ENCODE measurements at regions not wholly inside any gene's neighbourhood (a gene's known extent, or its start where the extent isn't known, plus 50 kb on each side); places are given as distances from the start of the nearest gene placed in this dataset.

DNA sequence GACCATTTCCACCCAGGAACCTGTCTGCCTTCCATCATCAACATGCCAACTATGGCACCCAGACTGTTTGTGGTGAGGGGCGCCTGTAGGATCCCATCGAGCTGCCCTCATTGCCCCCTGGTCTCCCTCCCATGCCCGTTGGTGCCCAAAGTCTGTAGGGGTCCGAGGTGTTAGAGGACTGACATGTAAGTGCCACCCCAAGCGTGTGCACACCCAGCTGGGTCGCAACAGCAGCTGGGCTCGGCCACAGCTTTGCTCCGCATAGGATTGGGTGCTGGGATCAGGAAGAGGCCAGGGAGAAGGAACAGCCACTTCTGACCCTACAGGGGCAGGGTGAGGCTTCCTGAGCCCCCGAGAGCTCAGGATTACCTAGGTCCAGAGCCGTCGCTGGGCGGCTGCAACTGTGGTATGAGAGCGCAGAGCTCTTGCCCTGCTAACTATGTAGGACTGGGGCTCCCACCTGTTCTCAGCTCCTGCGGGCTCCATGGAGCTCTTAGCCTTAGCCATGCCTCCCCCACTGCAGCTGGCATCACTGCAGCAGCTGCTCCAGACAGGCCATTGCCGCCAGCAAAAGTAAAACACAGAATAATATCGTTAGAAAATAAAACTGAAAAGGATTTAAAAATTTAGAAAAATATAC lies 1160.3 kb downstream of the FSTL5 start:
- TF ChIP-seq EP300 (IDR thresholded peaks at IDR 0.05; ENCODE audit: borderline replicate concordance in 1 of 2, control insufficient read depth in 1 of 2, low read depth in 2 of 2, low read length in 2 of 2): no peak
- no peak for TF ChIP-seq POLR2A (IDR thresholded peaks at IDR 0.05; ENCODE audit: low read depth, low read length)
- TF ChIP-seq, protein P1, sequence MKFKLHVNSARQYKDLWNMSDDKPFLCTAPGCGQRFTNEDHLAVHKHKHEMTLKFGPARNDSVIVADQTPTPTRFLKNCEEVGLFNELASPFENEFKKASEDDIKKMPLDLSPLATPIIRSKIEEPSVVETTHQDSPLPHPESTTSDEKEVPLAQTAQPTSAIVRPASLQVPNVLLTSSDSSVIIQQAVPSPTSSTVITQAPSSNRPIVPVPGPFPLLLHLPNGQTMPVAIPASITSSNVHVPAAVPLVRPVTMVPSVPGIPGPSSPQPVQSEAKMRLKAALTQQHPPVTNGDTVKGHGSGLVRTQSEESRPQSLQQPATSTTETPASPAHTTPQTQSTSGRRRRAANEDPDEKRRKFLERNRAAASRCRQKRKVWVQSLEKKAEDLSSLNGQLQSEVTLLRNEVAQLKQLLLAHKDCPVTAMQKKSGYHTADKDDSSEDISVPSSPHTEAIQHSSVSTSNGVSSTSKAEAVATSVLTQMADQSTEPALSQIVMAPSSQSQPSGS (IDR thresholded peaks at IDR 0.05; ENCODE audit: low read length): no peak
- TF ChIP-seq SUZ12 (IDR thresholded peaks at IDR 0.05; ENCODE audit: unreplicated experiment): no peak
- TF ChIP-seq, protein P2, sequence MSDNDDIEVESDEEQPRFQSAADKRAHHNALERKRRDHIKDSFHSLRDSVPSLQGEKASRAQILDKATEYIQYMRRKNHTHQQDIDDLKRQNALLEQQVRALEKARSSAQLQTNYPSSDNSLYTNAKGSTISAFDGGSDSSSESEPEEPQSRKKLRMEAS (IDR thresholded peaks at IDR 0.05; ENCODE audit: low read depth, low read length): no peak
- TF ChIP-seq, protein P3, sequence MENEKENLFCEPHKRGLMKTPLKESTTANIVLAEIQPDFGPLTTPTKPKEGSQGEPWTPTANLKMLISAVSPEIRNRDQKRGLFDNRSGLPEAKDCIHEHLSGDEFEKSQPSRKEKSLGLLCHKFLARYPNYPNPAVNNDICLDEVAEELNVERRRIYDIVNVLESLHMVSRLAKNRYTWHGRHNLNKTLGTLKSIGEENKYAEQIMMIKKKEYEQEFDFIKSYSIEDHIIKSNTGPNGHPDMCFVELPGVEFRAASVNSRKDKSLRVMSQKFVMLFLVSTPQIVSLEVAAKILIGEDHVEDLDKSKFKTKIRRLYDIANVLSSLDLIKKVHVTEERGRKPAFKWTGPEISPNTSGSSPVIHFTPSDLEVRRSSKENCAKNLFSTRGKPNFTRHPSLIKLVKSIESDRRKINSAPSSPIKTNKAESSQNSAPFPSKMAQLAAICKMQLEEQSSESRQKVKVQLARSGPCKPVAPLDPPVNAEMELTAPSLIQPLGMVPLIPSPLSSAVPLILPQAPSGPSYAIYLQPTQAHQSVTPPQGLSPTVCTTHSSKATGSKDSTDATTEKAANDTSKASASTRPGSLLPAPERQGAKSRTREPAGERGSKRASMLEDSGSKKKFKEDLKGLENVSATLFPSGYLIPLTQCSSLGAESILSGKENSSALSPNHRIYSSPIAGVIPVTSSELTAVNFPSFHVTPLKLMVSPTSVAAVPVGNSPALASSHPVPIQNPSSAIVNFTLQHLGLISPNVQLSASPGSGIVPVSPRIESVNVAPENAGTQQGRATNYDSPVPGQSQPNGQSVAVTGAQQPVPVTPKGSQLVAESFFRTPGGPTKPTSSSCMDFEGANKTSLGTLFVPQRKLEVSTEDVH (IDR thresholded peaks at IDR 0.05; ENCODE audit: low read depth, partially characterized antibody): no peak
- no peak for TF ChIP-seq MEF2A (IDR thresholded peaks at IDR 0.05; ENCODE audit: insufficient read depth, low read depth, low read length)
- TF ChIP-seq, protein P4, sequence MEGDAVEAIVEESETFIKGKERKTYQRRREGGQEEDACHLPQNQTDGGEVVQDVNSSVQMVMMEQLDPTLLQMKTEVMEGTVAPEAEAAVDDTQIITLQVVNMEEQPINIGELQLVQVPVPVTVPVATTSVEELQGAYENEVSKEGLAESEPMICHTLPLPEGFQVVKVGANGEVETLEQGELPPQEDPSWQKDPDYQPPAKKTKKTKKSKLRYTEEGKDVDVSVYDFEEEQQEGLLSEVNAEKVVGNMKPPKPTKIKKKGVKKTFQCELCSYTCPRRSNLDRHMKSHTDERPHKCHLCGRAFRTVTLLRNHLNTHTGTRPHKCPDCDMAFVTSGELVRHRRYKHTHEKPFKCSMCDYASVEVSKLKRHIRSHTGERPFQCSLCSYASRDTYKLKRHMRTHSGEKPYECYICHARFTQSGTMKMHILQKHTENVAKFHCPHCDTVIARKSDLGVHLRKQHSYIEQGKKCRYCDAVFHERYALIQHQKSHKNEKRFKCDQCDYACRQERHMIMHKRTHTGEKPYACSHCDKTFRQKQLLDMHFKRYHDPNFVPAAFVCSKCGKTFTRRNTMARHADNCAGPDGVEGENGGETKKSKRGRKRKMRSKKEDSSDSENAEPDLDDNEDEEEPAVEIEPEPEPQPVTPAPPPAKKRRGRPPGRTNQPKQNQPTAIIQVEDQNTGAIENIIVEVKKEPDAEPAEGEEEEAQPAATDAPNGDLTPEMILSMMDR (IDR thresholded peaks at IDR 0.05 in 2 of 3, conservative IDR thresholded peaks at IDR 0.05 in 1 of 3; ENCODE audit: control insufficient read depth in 2 of 3, extremely low read depth in 1 of 3, insufficient read depth in 1 of 3, low read depth in 3 of 3, low read length in 3 of 3): no peak
- TF ChIP-seq TAF1 (IDR thresholded peaks at IDR 0.05; ENCODE audit: borderline replicate concordance, low read depth, low read length): no peak
- no peak for TF ChIP-seq BRCA1 (IDR thresholded peaks at IDR 0.05; ENCODE audit: low read depth, low read length)
